HG02642 (cell line): ENCODE measurements at regions not wholly inside any gene's neighbourhood (a gene's known extent, or its start where the extent isn't known, plus 50 kb on each side); places are given as distances from the start of the nearest gene placed in this dataset.

Source experiments
- ATAC-seq: cut with Tn5 transposase; IDR thresholded peaks from one replicate; pipeline ENCODE4 v1.9.1; 2021; ENCODE audit warnings: mild to moderate bottlenecking; ENCODE audit not compliant: unreplicated experiment, poor library complexity

GRCh38 chr11:112723676-112724495, 237.3 kb upstream of the NCAM1 start:
- ATAC-seq = no peak

- ATAC-seq = no peak
These were observed 236.8 kb upstream of the NCAM1 start for GRCh38 chr11:112724496-112724790.

DNA sequence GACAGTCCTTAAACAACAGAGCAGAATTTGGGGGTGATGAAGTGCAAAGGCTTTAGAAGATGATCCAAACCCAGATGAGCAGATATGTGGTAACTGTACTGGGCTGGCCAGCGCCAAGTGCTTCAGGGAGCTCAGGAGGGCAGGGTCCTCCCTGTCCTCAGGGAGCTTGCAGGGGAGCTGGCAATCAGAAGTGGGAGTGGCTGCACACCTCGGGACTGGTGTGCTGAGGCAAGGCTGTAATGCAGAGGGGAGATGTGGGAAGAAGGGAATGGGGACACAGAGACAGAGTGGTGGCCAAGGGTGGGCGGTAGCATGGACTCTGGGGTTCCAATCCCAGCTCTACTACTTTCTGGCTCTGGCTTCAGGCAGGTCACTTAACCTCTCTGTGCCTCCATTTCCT, 235.6 kb upstream of the NCAM1 start:
- no peak for ATAC-seq

- no peak for ATAC-seq
These were observed 233.8 kb upstream of the NCAM1 start for GRCh38 chr11:112727341-112727841.

GRCh38 chr11:112728288-112728687, 232.9 kb upstream of the NCAM1 start:
- no peak for ATAC-seq

- no peak for ATAC-seq
These were observed 232.5 kb upstream of the NCAM1 start for GRCh38 chr11:112728716-112729115.

DNA sequence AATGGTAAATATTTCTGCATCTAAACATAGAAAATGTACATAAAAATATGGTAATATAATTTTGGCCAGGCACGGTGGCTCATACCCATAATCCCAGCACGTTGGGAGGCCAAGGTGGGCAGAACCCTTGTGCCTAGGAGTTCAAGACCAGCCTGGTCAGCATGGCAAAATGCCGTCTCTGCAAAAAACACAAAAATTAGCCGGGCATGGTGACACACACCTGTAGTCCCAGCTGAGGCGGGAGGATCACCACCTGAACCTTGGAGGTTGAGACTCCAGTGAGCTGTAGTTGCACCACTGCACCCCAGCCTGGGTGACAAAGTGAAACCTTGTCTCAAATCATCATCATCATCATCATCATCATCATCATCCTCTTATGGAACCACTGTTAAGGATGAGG, 230.6 kb upstream of the NCAM1 start:
- no peak for ATAC-seq

DNA sequence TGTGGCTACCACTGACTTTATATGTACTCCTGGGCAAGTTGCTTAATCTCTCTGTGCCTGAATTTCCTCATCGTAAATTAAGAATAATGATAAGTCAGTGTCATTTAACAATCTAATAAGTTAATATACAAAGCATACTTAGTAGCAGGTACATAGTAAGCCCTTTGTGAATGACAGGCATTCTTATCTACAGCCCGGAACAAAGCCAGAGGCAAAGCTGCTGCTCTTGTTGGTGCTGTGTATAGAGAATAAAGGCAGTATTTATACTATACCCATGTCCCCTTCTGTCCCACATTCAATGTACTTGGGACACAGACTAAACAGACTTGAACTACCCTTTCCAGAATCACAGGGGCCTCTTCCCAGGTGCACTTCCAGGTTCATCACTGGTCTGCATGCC, 229.7 kb upstream of the NCAM1 start:
- ATAC-seq = no peak

GRCh38 chr11:112732031-112732430, 229.2 kb upstream of the NCAM1 start:
- no peak for ATAC-seq

DNA sequence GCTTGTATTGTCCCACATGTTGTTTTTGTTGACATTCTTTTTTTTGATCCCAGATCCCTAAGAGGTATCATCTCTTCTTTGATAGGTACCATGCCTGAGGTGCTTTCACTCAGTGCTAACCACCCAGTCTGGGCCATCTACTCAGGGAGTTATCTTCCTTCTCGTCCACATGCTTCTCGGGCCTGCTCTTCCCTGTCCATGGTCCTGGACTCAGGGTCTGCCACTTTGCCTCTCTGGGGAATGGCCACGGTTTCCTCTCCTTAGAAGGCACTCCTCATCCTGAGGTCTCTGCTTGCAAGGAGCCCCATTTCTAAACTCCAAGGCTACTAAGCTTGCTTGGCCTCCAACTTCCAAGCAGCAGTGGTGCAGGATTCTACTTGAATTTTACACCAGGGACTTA, 227.0 kb upstream of the NCAM1 start:
- ATAC-seq = no peak

DNA sequence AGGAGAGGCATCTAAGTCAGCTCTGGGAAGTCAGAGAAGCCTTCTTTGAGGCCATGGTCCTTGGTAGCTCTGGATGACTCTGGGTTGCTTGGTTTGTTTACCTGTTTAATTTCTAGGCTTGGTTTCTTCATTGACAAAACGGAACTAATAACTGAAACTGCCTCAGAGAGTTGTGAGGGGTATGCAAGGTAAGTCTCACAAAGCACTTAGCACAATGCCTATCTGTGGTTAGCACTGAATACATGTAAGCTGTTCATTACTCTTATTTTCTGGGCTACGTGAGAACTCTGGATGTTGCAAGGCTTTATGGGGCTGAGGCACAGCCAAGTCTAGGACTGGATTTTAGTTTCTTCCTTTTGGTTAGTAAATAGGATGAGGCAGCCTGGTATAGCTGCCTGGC, 225.8 kb upstream of the NCAM1 start:
- ATAC-seq = no peak

GRCh38 chr11:112744041-112744440, 217.2 kb upstream of the NCAM1 start:
- no peak for ATAC-seq

GRCh38 chr11:112745973-112746372, 215.2 kb upstream of the NCAM1 start:
- ATAC-seq = no peak

DNA sequence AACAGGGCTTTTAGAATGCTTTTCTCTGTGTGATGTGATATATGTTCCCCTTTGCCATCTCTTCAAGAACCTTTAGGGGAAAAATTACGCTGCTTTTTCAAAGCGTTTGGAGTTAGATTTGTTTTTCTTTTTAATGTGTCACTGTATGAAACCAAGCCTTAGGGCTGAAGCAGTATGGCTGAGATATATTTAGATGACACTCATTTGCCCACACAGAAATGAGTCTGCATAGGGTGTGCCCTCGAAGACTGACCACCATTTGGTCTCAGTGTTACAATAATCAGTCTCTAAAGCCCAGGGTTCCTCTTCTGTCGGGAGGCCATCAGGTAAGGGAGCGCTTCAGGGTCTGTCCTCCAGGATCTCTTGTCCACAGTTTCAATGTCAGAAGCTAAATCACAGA, 213.0 kb upstream of the NCAM1 start:
- no peak for ATAC-seq

DNA sequence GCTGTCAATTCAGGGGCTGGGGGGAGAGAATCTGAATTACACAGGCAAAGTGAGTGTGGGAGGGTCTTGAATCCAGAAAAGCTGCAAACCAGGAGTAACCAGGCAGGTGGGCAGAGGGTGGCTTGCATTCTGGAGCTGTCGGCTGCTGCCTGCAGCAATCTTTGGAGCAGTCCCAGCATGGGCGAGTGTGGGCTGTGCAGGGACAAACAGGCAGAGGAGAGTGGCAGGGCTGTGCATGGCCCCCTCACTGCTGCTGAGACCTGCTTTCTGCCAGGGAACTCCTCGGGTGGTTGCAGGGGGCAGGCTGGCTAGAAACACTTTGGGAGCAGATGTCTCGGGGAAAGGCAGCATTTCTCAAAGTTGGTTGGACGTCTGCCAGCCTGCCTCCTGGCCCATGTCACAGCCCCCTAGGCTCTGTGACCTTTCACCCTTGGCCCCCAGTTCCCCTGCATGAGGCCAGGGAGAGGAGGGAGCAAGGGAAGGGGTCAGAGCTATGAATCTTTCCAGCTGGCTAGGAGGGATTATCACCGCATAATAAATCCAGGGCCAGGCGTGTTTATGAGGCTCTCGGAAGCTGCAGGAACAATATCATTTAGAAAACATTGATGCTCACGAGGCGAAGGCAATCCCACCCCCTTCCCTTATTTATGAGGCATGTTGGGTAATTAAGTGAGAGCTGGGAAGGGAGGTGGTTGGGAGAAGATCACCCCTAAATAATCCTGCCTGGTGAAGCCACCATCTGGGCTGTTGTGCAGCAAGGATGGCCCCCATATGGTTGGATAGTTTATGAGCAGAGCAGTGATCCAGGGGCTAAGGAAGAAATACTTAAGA, 212.3 kb upstream of the NCAM1 start:
- ATAC-seq = no peak

DNA sequence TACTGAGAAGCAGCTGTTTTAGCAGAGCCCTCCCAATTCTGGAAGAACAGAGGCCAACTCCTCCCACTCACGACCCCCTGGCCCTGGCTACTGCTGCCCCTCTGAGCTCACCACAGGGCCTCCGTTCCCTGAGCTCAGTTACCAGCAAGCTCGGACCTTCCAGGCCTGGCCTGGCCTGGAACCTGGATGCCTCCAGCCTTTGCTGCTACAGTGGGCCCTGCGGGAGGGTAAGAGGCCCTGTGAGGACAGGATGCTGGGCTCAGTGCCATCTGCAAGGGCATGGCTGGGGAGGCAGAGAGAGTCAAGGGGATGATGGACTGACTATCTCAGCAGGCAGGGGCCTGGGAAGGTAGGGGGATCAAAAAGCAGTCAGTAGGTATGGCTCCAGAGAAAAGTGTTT, 209.9 kb upstream of the NCAM1 start:
- no peak for ATAC-seq

DNA sequence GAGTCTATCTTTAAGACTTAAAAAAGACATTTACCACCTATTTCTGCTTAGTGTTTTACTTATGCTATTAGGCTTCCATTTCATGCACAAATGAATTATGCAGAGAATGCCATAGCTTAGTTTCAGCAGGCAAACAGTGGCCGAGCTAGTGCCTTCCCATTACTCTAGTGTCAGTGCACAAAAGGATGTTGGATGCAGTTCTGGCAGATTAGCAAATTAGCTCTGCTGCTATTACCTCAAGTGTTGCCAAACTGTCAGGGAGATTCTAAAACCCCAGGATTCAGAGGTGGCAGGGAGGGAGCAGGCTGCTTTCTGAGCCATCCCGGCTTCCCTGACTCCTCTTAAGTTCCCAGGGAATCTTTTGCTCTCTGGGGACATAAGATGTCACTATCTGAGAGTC, 209.4 kb upstream of the NCAM1 start:
- ATAC-seq = no peak

GRCh38 chr11:112752563-112752962, 208.7 kb upstream of the NCAM1 start:
- ATAC-seq = no peak

DNA sequence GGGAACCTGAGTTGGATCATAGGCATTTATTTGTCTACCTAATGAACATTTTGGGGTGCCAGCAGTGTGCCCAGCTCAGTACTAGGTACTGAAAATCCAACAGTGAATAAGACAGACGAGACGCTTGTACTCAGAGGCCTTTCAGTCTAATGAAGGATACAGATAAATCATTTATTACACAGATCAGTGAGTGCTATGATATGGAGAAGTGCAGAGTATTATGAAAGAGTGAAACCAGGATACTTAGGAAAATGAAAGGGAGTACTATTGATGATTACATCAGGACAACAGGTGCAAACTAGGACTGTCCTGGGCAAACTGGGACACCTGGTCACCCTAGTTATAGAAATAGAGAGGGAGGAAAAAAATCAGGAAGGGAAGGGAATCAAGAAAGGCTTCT, 207.5 kb upstream of the NCAM1 start:
- no peak for ATAC-seq

- no peak for ATAC-seq
These were observed 201.8 kb upstream of the NCAM1 start for GRCh38 chr11:112759418-112759817.

DNA sequence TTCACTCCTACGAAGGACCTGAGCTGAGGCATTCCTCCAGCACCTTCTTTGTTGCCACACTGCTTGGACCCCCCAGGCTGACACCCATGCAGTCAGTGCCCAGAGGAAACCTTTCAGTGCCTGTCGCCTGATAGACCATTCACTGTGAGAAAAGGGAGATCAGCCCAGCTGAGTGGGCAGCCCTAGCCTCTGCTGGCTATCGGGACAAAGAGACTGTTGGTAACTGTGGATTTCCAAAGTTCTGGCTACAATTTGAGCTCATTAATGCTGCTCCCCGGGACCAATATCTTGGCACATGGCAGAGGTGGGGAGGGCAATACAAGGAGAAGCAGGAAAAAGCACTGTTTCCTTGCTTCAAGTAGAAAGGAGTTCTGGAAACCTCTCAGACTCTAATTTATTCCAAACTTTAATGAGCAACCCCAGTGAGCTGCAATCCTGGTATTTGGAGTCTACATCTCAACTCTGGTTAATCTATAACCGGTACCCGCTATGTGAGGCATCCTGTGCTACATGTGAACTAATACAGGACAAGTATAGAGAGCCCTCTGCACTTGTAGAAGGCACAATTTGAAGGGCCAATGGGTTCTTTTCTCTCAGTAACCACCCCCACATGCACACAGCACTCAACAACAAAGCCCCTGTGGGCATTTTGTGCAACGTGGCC, 200.7 kb upstream of the NCAM1 start:
- no peak for ATAC-seq
